Neuronal stem cell (in vitro differentiated cells): ENCODE measurements at regions not wholly inside any gene's neighbourhood (a gene's known extent, or its start where the extent isn't known, plus 50 kb on each side); places are given as distances from the start of the nearest gene placed in this dataset.

Source experiments
- DNase-seq: peaks from one replicate; pipeline ENCODE4 v3.0.0-alpha.2; 2013; ENCODE audit warnings: low spot score
- H2AFZ ChIP-seq: one replicate; pipeline ENCODE4 v1.6.1; 2013; ENCODE audit warnings: mild to moderate bottlenecking, low read length, inconsistent platforms
- H2AK5ac ChIP-seq: 2 replicates; pipeline ENCODE4 v1.6.1; 2013; ENCODE audit warnings: low read depth, mild to moderate bottlenecking, inconsistent platforms, low read length, moderate library complexity, mixed read lengths
- H2BK120ac ChIP-seq: 2 replicates; pipeline ENCODE4 v1.6.1; 2013; ENCODE audit warnings: low read depth, mild to moderate bottlenecking, inconsistent platforms, low read length, moderate library complexity, mixed read lengths
- H2BK12ac ChIP-seq: one replicate; pipeline ENCODE4 v1.6.1; 2013; ENCODE audit warnings: low read length, inconsistent platforms
- H2BK15ac ChIP-seq: 2 replicates; pipeline ENCODE4 v1.6.1; 2013; ENCODE audit warnings: mild to moderate bottlenecking, low read length, inconsistent platforms, mixed read lengths
- H2BK5ac ChIP-seq: one replicate; pipeline ENCODE4 v1.6.1; 2013; ENCODE audit warnings: inconsistent platforms, mild to moderate bottlenecking, low read length, moderate library complexity
- H3K14ac ChIP-seq: one replicate; pipeline ENCODE4 v1.6.1; 2013; ENCODE audit warnings: low read length, inconsistent platforms
- H3K18ac ChIP-seq: 2 replicates; pipeline ENCODE4 v1.6.1; 2013; ENCODE audit warnings: low read length, inconsistent platforms
- H3K23ac ChIP-seq: 2 replicates; pipeline ENCODE4 v1.6.1; 2013; ENCODE audit warnings: low read depth, mild to moderate bottlenecking, mixed read lengths, low read length, inconsistent platforms; ENCODE audit not compliant: poor library complexity
- H3K27ac ChIP-seq: replicated peaks from 3 replicates; pipeline ENCODE4 v1.5.1; 2013; ENCODE audit warnings: low read length, inconsistent platforms
- H3K27me3 ChIP-seq, 3 experiments: 2 replicates each; pipeline ENCODE4 v1.6.1; 2013; ENCODE audit warnings: low read length in 3 of 3, mild to moderate bottlenecking in 2 of 3, inconsistent platforms in 1 of 3, low read depth in 1 of 3, mixed read lengths in 1 of 3, moderate library complexity in 1 of 3; ENCODE audit not compliant: control insufficient read depth in 3 of 3, insufficient read depth in 3 of 3
- H3K36me3 ChIP-seq, 2 donors: replicated peaks in 1 of 2; 2 replicates each; pipeline ENCODE4 v1.6.1; 2013; ENCODE audit warnings: low read length in 2 of 2; ENCODE audit not compliant: control insufficient read depth in 2 of 2, insufficient read depth in 2 of 2
- H3K4ac ChIP-seq: 2 replicates; pipeline ENCODE4 v1.6.1; 2013; ENCODE audit warnings: inconsistent platforms, mild to moderate bottlenecking, low read length, moderate library complexity
- H3K4me1 ChIP-seq, 2 donors: 1 replicate in 1 of 2; 2 replicates in 1 of 2; pipeline ENCODE4 v1.6.1; 2013; ENCODE audit warnings: low read length in 2 of 2, low read depth in 1 of 2; ENCODE audit not compliant: control insufficient read depth in 2 of 2, insufficient read depth in 1 of 2
- H3K4me2 ChIP-seq: one replicate; pipeline ENCODE4 v1.6.1; 2013; ENCODE audit warnings: mild to moderate bottlenecking, low read length, inconsistent platforms; ENCODE audit not compliant: insufficient read depth, poor library complexity, severe bottlenecking
- H3K4me3 ChIP-seq, 2 donors: 2 replicates each; pipeline ENCODE4 v1.5.1; 2013; ENCODE audit warnings: low read length in 2 of 2, mild to moderate bottlenecking in 2 of 2, inconsistent platforms in 1 of 2, moderate library complexity in 1 of 2
- H3K79me1 ChIP-seq: one replicate; pipeline ENCODE4 v1.6.1; 2013; ENCODE audit warnings: low read depth, mild to moderate bottlenecking, inconsistent platforms, low read length, moderate library complexity
- H3K9ac ChIP-seq: one replicate; pipeline ENCODE4 v1.6.1; 2013; ENCODE audit warnings: mild to moderate bottlenecking, low read depth, low read length, inconsistent platforms; ENCODE audit not compliant: poor library complexity
- H3K9me3 ChIP-seq, 2 donors: replicated peaks in 1 of 2; 2 replicates each; pipeline versions ENCODE3 to v1.6.1; 2013; ENCODE audit warnings: low read length in 2 of 2, mild to moderate bottlenecking in 2 of 2, inconsistent platforms in 1 of 2, low read depth in 1 of 2, mixed read lengths in 1 of 2, moderate library complexity in 1 of 2; ENCODE audit not compliant: control insufficient read depth in 2 of 2, insufficient read depth in 1 of 2
- H4K8ac ChIP-seq: one replicate; pipeline ENCODE4 v1.6.1; 2013; ENCODE audit warnings: low read depth, mild to moderate bottlenecking, inconsistent platforms, low read length, moderate library complexity
- H4K91ac ChIP-seq: one replicate; pipeline ENCODE4 v1.6.1; 2013; ENCODE audit warnings: low read length, low read depth, mild to moderate bottlenecking, inconsistent platforms; ENCODE audit not compliant: poor library complexity
- WGBS, 2 donors: extraction: QIAGEN DNeasy Blood & Tissue Kit; methylation state at CpG; one replicate each; pipeline ENCODE4 v1.1.7; 2013; ENCODE audit warnings: missing lambda C conversion rate in 2 of 2, mixed read lengths in 1 of 2; ENCODE audit not compliant: insufficient read length in 2 of 2, insufficient replicate concordance in 1 of 2; ENCODE audit errors: extremely low coverage in 2 of 2; 5-methylcytosine and 5-hydroxymethylcytosine counted together

- H2AK5ac ChIP-seq: no peak overlapping the region
- no peak overlapping the region for H4K8ac ChIP-seq
- no peaks in the 10 kb centered on the region for H3K36me3 ChIP-seq
- no peaks in the 10 kb centered on the region for H3K9me3 ChIP-seq
- no peak overlapping the region for H2BK120ac ChIP-seq
- H2BK15ac ChIP-seq: no peak overlapping the region
- H4K91ac ChIP-seq: no peak overlapping the region
- H3K14ac ChIP-seq: no peak overlapping the region
- no peak overlapping the region for H2BK12ac ChIP-seq
- DNase-seq: no peak
- no peak overlapping the region for H3K23ac ChIP-seq
- H3K18ac ChIP-seq: no peak overlapping the region
- H2BK5ac ChIP-seq: no peak overlapping the region
- H3K9ac ChIP-seq: no peak overlapping the region
- H3K4me2 ChIP-seq: no peak overlapping the region
- no peak overlapping the region for H2AFZ ChIP-seq
- H3K79me1 ChIP-seq: no peaks in the 10 kb centered on the region
- WGBS, 2 donors: no CpG with 5 or more reads among the region's 1 CpG
- H3K27me3 ChIP-seq: no peaks in the 10 kb centered on the region
- H3K4me3 ChIP-seq: no peak overlapping the region
- no peak overlapping the region for H3K4ac ChIP-seq
- H3K4me1 ChIP-seq: no peaks in the 10 kb centered on the region
- no peak overlapping the region for H3K27ac ChIP-seq
Observed at GRCh38 chr4:167544391-167544790, 310.1 kb upstream of the SPOCK3 start.

GRCh38 chr4:167550021-167550420 is 315.7 kb upstream of the SPOCK3 start:
- Histone ChIP-seq H2AFZ (no peak overlapping the region), H3K4ac (no peak overlapping the region), H3K4me3 (no peak overlapping the region), H4K8ac (no peak overlapping the region), H2BK120ac (no peak overlapping the region), H2BK15ac (no peak overlapping the region), H3K27me3 (no peaks in the 10 kb centered on the region), H3K14ac (no peak overlapping the region), H3K4me2 (no peak overlapping the region), H3K4me1 (no peaks in the 10 kb centered on the region), H2BK5ac (no peak overlapping the region), H3K27ac (no peak overlapping the region), H4K91ac (no peak overlapping the region), H2AK5ac (no peak overlapping the region), H3K18ac (no peak overlapping the region), H2BK12ac (no peak overlapping the region), H3K36me3 (no peaks in the 10 kb centered on the region), H3K23ac (no peak overlapping the region), H3K9me3 (no peaks in the 10 kb centered on the region), H3K79me1 (no peaks in the 10 kb centered on the region), H3K9ac (no peak overlapping the region)
- no peak for DNase-seq
- no CpG with 5 or more reads among the region's 5 CpGs for WGBS, 2 donors

- Histone ChIP-seq H2AFZ (no peak overlapping the region), H2BK120ac (no peak overlapping the region), H4K8ac (no peak overlapping the region), H2BK12ac (no peak overlapping the region), H3K14ac (no peak overlapping the region), H3K27ac (no peak overlapping the region), H2AK5ac (no peak overlapping the region), H3K9me3 (no peaks in the 10 kb centered on the region), H3K36me3 (no peaks in the 10 kb centered on the region), H3K4me2 (no peak overlapping the region), H3K79me1 (no peaks in the 10 kb centered on the region), H3K4me3 (no peak overlapping the region), H3K4ac (no peak overlapping the region), H3K9ac (no peak overlapping the region), H4K91ac (no peak overlapping the region), H2BK5ac (no peak overlapping the region), H2BK15ac (no peak overlapping the region), H3K4me1 (no peaks in the 10 kb centered on the region), H3K27me3 (no peaks in the 10 kb centered on the region), H3K18ac (no peak overlapping the region), H3K23ac (no peak overlapping the region)
- no peak for DNase-seq
- WGBS, 2 donors: no CpG with 5 or more reads among the region's 3 CpGs
Observed at GRCh38 chr4:167555338-167556022, 321.2 kb upstream of the SPOCK3 start.

- H2BK12ac ChIP-seq: no peak overlapping the region
- no peaks in the 10 kb centered on the region for H3K79me1 ChIP-seq
- H4K91ac ChIP-seq: no peak overlapping the region
- peaks cover 0 to 4% of the 10 kb centered on the region in 2 donors for H3K9me3 ChIP-seq
- no peaks in the 10 kb centered on the region for H3K4me1 ChIP-seq
- H3K9ac ChIP-seq: no peak overlapping the region
- H2BK5ac ChIP-seq: no peak overlapping the region
- no peak overlapping the region for H2BK120ac ChIP-seq
- H2BK15ac ChIP-seq: no peak overlapping the region
- WGBS, 2 donors: no CpG with 5 or more reads among the region's 2 CpGs
- H3K27ac ChIP-seq: no peak overlapping the region
- no peaks in the 10 kb centered on the region for H3K36me3 ChIP-seq
- no peak overlapping the region for H3K18ac ChIP-seq
- no peak overlapping the region for H2AK5ac ChIP-seq
- H2AFZ ChIP-seq: no peak overlapping the region
- H3K4me2 ChIP-seq: no peak overlapping the region
- DNase-seq: peak; percentile 14
- no peaks in the 10 kb centered on the region for H3K27me3 ChIP-seq
- H3K4me3 ChIP-seq: no peak overlapping the region
- no peak overlapping the region for H3K23ac ChIP-seq
- no peak overlapping the region for H4K8ac ChIP-seq
- no peak overlapping the region for H3K4ac ChIP-seq
- no peak overlapping the region for H3K14ac ChIP-seq
Observed at GRCh38 chr4:167578906-167579305, 344.6 kb upstream of the SPOCK3 start.
